Rectal smooth muscle tissue (tissue), 1 donor: ENCODE measurements at regions not wholly inside any gene's neighbourhood (a gene's known extent, or its start where the extent isn't known, plus 50 kb on each side); places are given as distances from the start of the nearest gene placed in this dataset.

Experiments
- H3K27ac ChIP-seq: one replicate; pipeline ENCODE4 v1.7.0; 2013; ENCODE audit warnings: low read depth, low read length, inconsistent platforms
- H3K27me3 ChIP-seq: one replicate; pipeline ENCODE4 v1.7.0; 2013; ENCODE audit warnings: low read length; ENCODE audit not compliant: control insufficient read depth, insufficient read depth
- H3K36me3 ChIP-seq: one replicate; pipeline ENCODE4 v1.7.0; 2013; ENCODE audit warnings: low read length; ENCODE audit not compliant: control insufficient read depth, insufficient read depth
- H3K4me1 ChIP-seq: one replicate; pipeline ENCODE4 v1.7.0; 2013; ENCODE audit warnings: low read length; ENCODE audit not compliant: control insufficient read depth, insufficient read depth
- H3K4me3 ChIP-seq: one replicate; pipeline ENCODE4 v1.7.0; 2013; ENCODE audit warnings: low read length
- H3K9ac ChIP-seq: one replicate; pipeline ENCODE4 v1.7.0; 2013; ENCODE audit warnings: low read length

DNA sequence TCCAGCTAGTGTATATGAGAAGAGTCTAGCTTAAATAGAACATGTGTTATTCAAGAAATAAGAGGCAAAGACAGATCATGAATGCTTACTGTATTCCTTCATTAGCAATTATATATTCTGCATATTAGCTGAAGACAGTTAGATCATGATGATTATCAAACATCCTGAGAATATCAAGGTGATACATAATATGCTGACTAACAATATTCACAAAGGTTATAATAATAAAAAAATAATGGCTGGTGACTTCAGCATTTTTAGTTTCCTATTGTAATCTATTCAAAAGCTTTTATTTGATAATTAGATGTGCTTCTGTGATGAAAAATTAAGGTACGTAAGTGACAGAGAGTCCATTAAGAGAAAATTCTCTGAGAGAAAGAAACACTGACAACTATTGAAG, 511.4 kb downstream of the PCDH17 start:
- H3K9ac ChIP-seq = no peak overlapping the region
- H3K27me3 ChIP-seq = no peaks in the 10 kb centered on the region
- H3K4me3 ChIP-seq = no peak overlapping the region
- H3K27ac ChIP-seq = no peak overlapping the region
- H3K4me1 ChIP-seq = no peaks in the 10 kb centered on the region
- H3K36me3 ChIP-seq = no peaks in the 10 kb centered on the region

DNA sequence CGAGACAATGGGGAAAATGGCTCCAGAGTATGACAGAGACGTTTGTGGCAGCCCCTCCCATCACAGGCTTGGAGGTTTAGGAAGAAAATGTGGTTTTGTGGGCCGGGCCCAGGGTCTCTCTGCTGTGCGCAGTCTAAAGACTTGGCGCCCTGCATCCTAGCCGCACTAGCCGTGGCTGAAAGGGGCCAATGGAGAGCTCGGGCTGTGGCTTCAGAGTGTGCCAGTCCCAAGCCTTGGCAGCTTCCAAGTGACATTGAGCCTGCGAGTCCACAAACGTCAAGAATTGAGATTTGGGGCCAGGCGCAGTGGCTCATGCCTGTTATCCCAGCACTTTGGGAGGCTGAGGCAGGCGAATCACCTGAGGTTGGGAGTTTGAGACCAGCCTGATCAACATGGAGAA, 513.1 kb downstream of the PCDH17 start:
- H3K4me3 ChIP-seq = no peak overlapping the region
- H3K9ac ChIP-seq = no peak overlapping the region

DNA sequence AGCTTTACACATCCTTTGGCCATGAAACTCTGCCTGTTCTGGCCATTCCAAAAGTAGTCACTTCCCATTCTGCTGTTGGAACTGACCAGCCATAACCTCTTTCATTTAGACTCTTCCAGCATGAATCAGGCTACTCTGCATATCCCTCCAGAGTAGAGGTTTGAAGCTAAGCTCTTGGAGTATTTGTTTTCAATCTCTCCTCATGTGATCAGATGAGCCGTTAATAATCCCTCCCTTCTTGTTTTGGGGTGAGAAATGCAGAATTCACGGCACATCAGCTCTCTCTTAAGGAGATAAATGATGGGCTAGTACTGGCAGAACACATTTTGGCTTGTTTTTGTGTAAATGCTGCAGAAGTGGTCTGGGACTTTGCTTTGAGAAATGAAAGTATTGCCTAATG, 519.9 kb downstream of the PCDH17 start:
- Histone ChIP-seq H3K27ac (no peak overlapping the region), H3K4me1 (no peaks in the 10 kb centered on the region), H3K4me3 (no peak overlapping the region), H3K36me3 (no peaks in the 10 kb centered on the region), H3K9ac (no peak overlapping the region), H3K27me3 (no peaks in the 10 kb centered on the region)

More for the DNA sequence above, 513.1 kb downstream of the PCDH17 start:
- Histone ChIP-seq H3K4me1 (no peaks in the 10 kb centered on the region), H3K27me3 (no peaks in the 10 kb centered on the region), H3K27ac (no peak overlapping the region), H3K36me3 (no peaks in the 10 kb centered on the region)

DNA sequence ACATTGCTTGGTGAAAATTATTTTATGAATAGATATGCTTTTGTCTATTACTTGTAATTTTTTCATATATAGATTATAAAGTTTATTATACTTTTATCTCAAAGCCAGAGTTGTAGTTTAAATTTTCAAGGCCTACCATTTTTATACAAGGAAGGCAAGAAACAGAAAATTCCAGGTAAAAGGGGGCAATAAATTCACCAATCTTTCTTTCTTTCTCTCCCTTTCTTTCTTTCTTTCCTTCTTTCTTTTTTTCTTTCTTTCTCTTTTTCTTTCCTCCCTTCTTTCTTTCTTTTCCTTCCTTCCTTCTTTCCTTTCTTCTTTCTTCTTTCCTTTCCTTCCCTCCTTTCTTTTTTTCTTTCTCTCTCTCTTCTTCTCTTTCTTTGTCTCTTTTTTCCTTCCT, 529.4 kb downstream of the PCDH17 start:
- Histone ChIP-seq H3K36me3 (no peaks in the 10 kb centered on the region), H3K9ac (no peak overlapping the region), H3K27ac (no peak overlapping the region), H3K4me3 (no peak overlapping the region), H3K4me1 (no peaks in the 10 kb centered on the region), H3K27me3 (no peaks in the 10 kb centered on the region)

DNA sequence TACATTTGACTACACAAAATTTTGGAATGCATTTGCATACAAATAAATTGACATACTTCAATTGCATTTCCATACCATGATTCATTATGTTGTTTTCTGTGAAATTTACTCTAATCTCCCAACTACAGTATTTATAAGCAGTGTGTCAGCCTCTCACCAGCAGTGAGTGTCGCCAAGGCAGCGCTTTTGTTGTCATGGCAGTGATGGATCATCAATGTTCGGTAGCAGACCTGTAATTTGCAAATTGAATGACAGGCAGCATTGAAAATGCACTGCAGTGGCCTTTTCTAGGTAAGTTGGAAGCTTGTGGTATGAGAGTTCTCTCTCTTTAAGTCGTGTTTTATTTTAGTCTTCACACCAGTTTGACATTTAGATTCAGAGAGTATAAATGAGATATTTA, 534.1 kb downstream of the PCDH17 start:
- no peaks in the 10 kb centered on the region for H3K27me3 ChIP-seq
- no peak overlapping the region for H3K4me3 ChIP-seq
- no peak overlapping the region for H3K9ac ChIP-seq
- no peaks in the 10 kb centered on the region for H3K4me1 ChIP-seq
- H3K27ac ChIP-seq = no peak overlapping the region
- no peaks in the 10 kb centered on the region for H3K36me3 ChIP-seq

DNA sequence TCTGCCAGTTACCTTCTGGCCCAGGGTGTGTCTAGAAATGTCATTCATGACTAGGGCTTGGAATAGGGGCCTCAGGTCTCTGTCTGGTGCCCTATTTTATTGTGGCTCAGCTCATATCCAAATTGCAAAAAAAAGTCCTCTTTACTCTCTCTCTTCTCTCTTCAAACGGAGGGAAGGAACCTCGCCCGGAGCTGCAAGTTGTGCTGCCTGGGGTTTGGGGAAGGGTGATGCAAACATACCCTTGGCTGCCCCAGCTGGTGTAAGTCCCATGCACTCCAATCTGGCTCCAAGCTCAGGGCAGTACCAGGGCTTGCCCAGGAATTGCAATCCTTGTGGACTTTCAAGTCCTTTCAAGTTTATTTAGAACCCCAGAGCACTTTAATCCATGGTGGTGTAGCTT, 549.6 kb downstream of the PCDH17 start:
- no peak overlapping the region for H3K4me3 ChIP-seq
- no peaks in the 10 kb centered on the region for H3K36me3 ChIP-seq
- H3K9ac ChIP-seq = no peak overlapping the region
- H3K4me1 ChIP-seq = no peaks in the 10 kb centered on the region
- H3K27me3 ChIP-seq = no peaks in the 10 kb centered on the region
- H3K27ac ChIP-seq = no peak overlapping the region

DNA sequence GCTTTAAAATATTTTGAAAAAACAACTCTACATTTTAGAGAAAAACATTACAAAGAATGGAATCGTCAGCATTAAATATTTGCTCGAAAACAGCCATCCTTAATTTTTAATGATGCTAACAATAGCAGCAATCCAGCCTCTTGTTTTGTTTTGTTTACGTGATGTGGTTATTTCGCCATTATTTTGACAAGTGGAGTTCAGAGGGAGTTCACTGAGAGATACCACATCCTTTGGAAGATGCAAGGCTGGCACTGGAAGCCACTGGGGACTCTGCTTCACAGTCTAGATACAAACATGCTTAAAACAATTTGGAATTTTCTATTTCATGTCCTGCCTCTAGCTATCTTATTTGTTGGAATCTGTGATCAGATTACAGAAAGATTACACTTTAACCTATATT, 556.3 kb downstream of the PCDH17 start:
- no peak overlapping the region for H3K4me3 ChIP-seq
- no peaks in the 10 kb centered on the region for H3K36me3 ChIP-seq
- H3K27me3 ChIP-seq = no peaks in the 10 kb centered on the region
- H3K27ac ChIP-seq = no peak overlapping the region
- H3K9ac ChIP-seq = no peak overlapping the region
- no peaks in the 10 kb centered on the region for H3K4me1 ChIP-seq

DNA sequence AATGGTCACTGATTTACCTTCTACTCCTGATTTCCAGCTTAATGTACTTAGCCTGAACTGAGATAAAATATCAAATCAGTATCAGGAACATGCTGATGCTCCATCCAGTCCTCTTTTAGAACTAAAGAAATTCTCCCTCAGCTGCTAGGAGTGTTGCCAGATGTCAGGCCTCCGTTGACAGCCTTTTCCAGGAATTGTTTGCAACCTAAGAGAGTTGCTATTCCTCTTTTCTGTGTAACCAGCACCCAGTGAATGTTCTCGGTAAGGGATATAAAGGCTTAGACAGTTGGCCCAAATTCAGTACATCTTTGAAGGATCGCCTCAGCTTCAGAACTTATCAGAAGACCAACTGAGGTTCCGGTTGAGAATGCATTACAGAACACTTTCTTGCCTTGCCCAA, 559.0 kb downstream of the PCDH17 start:
- no peaks in the 10 kb centered on the region for H3K27me3 ChIP-seq
- H3K4me3 ChIP-seq = no peak overlapping the region
- H3K27ac ChIP-seq = no peak overlapping the region
- H3K9ac ChIP-seq = no peak overlapping the region
- no peaks in the 10 kb centered on the region for H3K4me1 ChIP-seq
- no peaks in the 10 kb centered on the region for H3K36me3 ChIP-seq

DNA sequence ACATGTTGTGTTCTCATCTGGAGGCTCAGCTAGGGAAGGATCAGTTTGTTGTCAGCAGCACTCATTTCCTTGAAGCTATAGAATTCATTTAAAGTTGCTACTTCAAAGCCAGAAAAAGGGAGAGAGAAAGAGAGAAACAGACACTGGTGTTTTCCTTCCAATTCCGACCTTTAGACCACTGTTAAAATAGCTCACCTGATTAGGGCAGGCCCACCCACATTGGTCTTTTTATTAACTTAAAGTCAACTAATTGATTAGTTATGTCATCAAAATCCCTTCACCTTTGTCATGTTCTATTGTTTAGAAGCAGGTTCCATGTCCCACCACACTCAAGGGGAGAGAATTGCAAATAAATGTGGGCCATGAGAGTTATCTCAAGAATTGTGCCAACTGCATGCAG, 560.2 kb downstream of the PCDH17 start:
- no peak overlapping the region for H3K27ac ChIP-seq
- no peaks in the 10 kb centered on the region for H3K36me3 ChIP-seq
- no peaks in the 10 kb centered on the region for H3K4me1 ChIP-seq
- no peak overlapping the region for H3K4me3 ChIP-seq
- H3K27me3 ChIP-seq = no peaks in the 10 kb centered on the region
- no peak overlapping the region for H3K9ac ChIP-seq

DNA sequence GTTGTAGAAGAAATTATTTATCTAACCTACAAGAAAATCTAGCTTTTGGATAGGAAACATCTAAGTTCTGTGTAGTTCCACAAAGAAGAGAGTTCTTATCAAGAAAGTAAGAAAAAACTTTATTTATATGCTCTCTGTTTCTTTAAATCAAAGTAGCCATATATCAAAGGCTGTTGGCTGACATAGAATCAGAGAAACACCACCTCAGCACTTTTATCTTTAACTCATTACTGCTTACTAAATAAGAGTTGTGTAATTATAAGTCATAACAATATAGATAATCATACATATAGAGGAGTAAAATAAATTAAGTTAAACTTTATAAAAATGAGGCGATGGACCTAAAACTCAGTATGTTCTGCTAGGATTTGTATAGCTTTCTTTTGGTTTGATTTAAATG, 570.6 kb downstream of the PCDH17 start:
- Histone ChIP-seq H3K4me3 (no peak overlapping the region), H3K36me3 (no peaks in the 10 kb centered on the region), H3K4me1 (no peaks in the 10 kb centered on the region), H3K27ac (no peak overlapping the region), H3K27me3 (no peaks in the 10 kb centered on the region), H3K9ac (no peak overlapping the region)

DNA sequence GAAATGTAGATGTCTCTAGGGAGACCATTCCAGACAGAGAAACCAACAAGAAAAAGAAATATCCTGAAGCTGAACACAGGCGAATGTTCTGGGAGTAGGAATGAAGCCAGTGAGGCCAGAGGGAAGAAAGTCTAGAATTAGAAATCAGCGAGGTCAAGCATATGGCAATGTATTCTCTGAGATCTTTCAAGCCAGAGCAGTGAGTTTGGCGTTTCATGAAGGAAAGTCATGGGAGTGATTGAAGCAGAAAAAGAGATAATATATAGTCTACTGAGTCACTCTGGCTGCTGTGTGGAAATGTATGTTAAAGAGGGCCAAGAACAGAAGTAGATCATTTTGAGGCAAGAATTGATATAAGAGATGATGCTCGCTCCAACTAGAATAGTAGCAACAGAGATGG, 576.0 kb downstream of the PCDH17 start:
- Histone ChIP-seq H3K36me3 (no peaks in the 10 kb centered on the region), H3K4me3 (no peak overlapping the region)

DNA sequence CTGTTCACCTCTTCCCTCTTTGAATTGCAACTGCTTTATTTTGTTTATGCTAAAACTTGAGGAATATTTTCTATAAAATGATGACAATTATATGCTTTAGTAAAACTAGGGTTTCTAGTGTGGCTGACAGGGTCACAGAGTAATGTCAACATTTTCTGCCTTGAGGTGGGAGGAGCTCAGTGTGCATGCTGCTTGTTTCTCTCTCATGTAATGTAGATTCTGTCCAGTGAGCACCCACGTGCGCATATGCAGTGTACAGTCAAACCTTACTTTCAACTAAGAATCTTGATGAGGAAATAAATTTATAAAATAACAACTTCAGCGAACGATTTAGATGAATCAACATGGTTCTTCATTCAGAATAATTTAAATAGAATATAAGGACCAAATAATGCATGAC, 603.9 kb downstream of the PCDH17 start:
- H3K4me1 ChIP-seq = no peaks in the 10 kb centered on the region
- no peaks in the 10 kb centered on the region for H3K36me3 ChIP-seq
- no peak overlapping the region for H3K27ac ChIP-seq
- no peak overlapping the region for H3K9ac ChIP-seq
- H3K27me3 ChIP-seq = no peaks in the 10 kb centered on the region
- H3K4me3 ChIP-seq = no peak overlapping the region

More for the DNA sequence above, 576.0 kb downstream of the PCDH17 start:
- Histone ChIP-seq H3K9ac (no peak overlapping the region), H3K27ac (no peak overlapping the region), H3K27me3 (no peaks in the 10 kb centered on the region), H3K4me1 (no peaks in the 10 kb centered on the region)

DNA sequence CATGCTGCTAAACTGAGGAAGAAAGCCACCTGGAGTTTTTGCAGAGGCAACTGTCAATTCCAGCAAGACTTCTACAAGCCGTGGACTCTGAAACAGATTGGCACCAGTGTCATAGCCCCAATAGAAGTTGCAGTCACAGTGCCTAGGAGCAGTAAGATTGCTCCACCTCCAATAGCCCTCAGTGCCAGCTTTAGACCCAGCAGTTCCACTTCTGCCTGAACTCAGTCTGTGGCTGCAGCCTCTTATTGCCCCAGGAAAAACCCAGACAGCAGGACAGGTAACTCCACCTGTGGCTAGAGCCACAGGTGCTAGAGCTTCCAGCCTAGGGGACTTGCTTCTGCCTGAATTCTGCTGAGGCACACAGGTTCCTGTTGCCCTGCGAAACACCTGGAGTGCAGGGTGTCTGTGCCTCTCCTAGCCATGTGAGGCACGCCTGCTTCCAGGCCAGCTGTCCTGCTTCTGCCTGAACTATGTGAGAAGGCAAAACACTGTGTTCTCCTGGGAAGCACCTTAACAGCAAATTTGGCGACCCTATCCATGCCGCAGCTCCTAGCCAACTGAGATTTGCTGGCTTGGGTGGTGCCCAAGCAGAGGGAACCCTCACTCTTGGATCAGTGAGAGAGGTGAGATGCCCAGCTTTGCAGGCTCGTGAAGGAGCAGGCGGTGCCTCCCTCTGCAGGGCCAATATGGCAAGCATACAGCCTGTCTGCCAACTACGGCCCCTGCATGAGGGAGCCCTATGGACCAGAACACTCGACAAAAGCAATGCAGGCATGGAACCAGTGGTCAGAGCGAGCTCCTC, 607.6 kb downstream of the PCDH17 start:
- H3K27ac ChIP-seq = no peak overlapping the region

More for the DNA sequence above, 607.6 kb downstream of the PCDH17 start:
- no peak overlapping the region for H3K9ac ChIP-seq
- no peaks in the 10 kb centered on the region for H3K4me1 ChIP-seq
- H3K27me3 ChIP-seq = no peaks in the 10 kb centered on the region
- H3K4me3 ChIP-seq = no peak overlapping the region
- no peaks in the 10 kb centered on the region for H3K36me3 ChIP-seq
